ENCODE measurements at regions not wholly inside any gene's neighbourhood (a gene's known extent, or its start where the extent isn't known, plus 50 kb on each side); places are given as distances from the start of the nearest gene placed in this dataset.
"Not testable (repeated sequence)": the region's sequence is repeated elsewhere in the genome, so short reads cannot be mapped to it uniquely, and the experiment has no call there.

DNA sequence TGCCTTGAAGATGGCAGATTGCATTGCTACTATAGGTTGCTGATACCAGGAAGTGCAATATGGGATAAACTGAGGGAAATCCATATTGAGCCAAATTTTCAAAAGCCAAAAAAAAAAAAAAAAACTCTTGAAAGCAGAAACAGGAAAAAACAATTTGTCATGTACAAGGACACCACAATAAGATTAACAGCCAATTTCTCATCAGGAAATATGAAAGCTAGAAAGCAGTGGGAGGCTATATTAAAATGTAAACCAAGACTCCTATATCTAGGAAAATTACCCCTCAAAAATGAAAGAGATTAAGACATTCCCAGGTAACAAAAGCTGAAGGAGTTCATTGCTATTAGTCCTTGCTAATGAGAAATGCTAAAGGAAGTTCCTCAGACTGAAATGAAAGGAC is 462.8 kb upstream of the DPH6 start:
- DNase-seq: peak; percentile 16

GRCh38 chr15:36024031-36024688 is 478.2 kb upstream of the DPH6 start:
- DNase-seq: no peak

GRCh38 chr15:36026627-36027283 is 480.8 kb upstream of the DPH6 start:
- no peak for DNase-seq

DNA sequence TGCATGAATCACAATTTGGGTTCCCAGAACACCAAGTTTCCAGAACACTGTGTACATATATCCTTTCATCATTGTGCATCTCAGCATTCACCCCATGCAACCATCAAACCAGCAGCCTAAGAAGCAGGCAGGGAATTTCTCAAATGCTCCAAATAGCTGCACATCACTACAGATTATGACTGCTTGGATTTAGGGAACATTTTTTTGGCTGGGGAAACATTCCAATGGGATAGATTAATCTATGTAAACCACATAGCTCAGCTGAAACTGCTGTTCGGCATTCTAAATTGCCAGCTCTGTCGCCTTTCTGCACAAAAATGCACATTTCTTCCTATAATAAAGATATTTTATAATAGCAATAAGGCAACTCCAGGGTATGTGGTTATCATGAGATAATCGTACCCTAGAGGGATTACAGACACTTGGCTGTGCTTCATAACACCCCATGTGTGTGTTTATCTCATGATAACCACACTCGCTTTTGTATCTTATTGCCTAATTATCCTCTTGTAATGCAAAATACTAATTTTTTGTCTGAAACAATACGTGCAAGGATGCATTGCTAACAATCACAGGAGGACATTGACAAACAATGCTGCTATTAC is 483.7 kb upstream of the DPH6 start:
- DNase-seq: no peak

DNA sequence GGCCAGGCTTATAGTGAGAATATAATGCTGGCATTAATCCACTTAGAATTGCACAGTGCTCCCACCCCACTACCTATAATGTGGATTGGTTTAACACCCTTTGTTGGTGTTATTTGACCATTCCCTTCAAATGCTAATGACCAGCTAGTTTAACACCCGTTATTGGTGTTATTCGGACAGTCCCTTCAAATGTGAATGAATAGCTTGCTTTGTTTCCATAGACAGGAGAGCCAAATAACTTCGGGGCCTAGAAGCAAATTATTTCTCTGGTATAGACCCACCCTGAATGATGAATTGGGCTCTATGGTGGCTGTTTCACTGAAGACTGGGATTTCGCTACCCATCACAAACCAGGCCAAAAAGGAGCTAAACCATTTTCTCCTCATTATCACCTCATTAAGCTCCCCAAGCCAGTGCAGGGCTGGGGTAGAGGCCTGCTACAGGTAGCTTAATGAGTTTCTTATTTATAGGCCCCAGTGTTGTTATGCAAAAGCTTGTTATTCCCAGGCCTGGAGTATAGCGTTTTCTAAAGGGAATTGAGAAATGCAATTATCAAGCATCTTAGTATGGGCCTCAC is 494.1 kb upstream of the DPH6 start:
- DNase-seq: no peak

- not testable (repeated sequence) for DNase-seq
Observed at GRCh38 chr15:36047018-36047716, 501.2 kb upstream of the DPH6 start.

DNA sequence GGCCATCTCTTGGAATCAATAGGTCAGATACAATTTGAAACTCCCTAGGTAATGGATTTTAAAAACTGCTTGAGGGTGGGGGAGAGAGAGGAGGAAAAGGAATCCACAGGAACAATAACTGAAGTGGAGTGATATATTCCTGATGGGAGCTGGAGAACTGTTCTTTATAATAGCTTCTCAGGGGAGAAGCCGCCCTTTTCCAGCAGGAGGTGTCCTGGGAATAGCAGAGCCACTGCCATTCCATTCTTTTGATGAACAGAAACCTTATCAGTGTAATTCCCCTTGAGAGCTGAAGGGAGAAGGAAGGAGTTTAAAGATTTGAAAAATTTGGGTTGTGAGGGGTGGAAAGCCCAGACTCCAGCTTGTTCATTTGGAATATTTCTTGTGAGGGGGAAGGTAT is 504.9 kb upstream of the DPH6 start:
- DNase-seq: no peak

GRCh38 chr15:36052641-36053040 is 506.7 kb upstream of the DPH6 start:
- DNase-seq: peak; percentile 39

GRCh38 chr15:36053746-36054145 is 507.8 kb upstream of the DPH6 start:
- DNase-seq: no peak

GRCh38 chr15:36059596-36059995 is 513.6 kb upstream of the DPH6 start:
- DNase-seq: no peak

- DNase-seq: no peak
Observed at GRCh38 chr15:36062357-36062756, 516.4 kb upstream of the DPH6 start.

DNA sequence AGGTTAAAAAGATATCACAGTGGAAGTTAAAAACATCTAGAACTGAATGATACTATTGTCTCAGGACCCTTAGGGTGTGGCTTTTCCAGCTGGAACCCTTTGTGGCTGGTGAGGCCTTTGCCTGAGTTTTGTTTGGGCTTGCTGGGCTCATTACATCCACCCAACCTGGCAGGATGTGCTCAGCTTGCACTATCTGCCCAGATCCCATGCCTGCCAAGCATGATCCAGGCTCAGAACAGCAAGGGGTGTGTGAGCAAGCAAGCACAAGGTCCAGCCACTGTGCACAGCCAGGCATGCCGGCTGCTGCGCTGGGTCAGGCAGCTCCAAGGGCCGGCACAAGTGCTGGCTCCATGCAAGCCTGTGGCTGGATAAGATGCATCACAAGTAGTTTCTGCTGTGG is 512.7 kb upstream of the CDIN1 start:
- DNase-seq: no peak

- no peak for DNase-seq
Observed at GRCh38 chr15:36067483-36068274, 511.7 kb upstream of the CDIN1 start.

DNA sequence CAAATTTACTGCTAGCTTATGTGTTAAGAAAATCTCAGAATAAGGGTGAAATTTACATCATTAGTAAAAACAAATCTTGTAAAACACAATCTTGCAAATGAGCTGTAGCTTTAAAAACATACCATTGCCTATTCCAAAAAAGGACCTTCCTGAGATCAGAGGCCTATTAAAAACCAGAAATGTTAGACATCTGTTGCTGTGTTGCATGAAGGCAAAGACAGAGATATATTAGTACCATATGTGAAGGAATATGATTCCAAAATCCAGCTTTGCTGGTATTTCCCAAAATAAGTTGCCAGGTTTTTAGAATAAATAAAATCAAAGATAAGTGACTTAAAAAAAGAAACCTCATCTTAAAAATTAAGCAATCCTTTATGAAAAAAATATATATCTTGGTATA is 504.1 kb upstream of the CDIN1 start:
- DNase-seq: no peak

DNA sequence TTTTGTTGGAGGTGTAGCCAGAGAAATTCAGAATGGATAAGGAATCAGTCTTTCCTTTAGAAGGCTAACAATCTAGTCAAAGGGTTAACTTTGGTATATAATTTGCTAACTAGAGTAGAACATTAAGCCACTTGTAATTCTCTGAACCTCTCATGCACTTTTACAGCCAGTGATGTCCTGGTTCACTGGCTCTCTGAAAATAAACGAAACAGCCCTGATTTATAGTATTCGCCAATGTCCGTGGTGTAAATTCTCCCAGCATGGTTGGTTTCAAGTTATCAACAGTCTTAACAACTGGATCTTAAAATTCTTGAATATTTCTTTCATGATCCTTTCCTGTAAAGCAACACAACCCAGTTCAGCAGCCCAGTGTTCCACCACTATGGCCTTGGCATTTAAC is 500.4 kb upstream of the CDIN1 start:
- DNase-seq: no peak

GRCh38 chr15:36080759-36081158 is 498.7 kb upstream of the CDIN1 start:
- DNase-seq: no peak

- DNase-seq: no peak
Observed at GRCh38 chr15:36090286-36090946, 489.0 kb upstream of the CDIN1 start.

GRCh38 chr15:36106640-36107335 is 472.6 kb upstream of the CDIN1 start:
- no peak for DNase-seq

- DNase-seq: no peak
Observed at GRCh38 chr15:36108541-36108940, 470.9 kb upstream of the CDIN1 start.

DNA sequence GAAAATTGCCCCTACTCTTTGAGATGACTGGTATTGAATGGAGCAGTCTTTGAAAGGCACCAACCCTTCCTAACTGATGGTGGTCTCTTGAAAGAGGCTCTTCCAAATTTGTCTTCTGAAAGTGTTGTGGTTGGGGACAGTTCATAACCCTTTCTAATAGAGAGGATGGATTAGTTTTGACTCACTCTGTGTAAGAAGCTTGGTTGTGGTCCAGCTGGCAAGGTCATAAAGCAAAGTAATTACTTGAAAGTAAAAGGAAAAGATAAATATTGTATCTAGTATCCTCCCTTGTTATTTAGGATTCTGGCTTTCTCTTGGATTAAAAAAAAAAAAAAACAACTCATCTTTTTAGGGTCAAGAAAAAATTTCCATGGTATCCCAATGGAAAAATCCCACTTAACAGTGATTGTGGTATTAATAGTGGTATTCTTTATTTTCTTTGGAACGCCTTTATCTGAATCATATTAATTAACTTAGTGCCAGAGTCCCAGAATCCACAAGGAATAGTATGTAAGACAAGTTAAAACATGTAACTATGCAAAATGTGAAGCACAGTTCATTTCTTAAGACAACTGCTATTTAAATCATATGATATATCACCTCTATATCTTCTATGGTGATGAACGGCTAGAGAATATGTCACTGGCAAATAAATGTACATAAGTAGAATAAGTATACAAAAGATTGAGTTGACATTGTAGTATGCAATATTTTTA is 469.3 kb upstream of the CDIN1 start:
- DNase-seq: no peak

DNA sequence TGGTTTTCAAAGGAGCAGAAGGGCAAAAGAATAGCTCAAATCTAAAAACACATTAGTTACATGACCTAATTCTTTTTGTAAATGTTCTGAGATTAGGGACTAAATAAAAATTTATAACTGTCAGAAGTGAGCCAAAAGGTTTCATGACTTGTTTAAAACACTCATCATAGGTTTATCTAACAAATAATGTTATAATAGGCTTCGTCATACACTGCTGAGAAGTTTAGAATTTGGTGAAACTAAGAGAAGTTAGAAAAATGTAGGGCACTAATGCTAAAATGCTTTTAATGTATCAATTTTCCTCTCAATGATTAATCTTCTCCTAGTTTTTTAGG is 468.8 kb upstream of the CDIN1 start:
- DNase-seq: no peak

Measured in OCI-M1 (cell line).